H1 (cell line): ENCODE measurements at regions not wholly inside any gene's neighbourhood (a gene's known extent, or its start where the extent isn't known, plus 50 kb on each side); places are given as distances from the start of the nearest gene placed in this dataset.

Experiments used
- CTCF ChIA-PET: fragments of 300-600 bp; sonication (Branson Sonifier 250); formaldehyde crosslinking; loops from one replicate; lab custom pipeline; 2021; ENCODE audit not compliant: partially characterized antibody; lab: Charles Lee
- POLR2A ChIA-PET: fragments of 300-600 bp; sonication (Branson Sonifier 250); formaldehyde crosslinking; loops from one replicate; lab custom pipeline; 2021; ENCODE audit warnings: inconsistent platforms; ENCODE audit not compliant: partially characterized antibody; lab: Charles Lee
- DNase-seq, 2 experiments: peaks; one replicate each; pipeline versions ENCODE4 v3.0.0 to v3.0.0-alpha.2; 2010 to 2022; ENCODE audit warnings: low spot score in 2 of 2, low read depth in 1 of 2, mixed read lengths in 1 of 2
- FAIRE-seq: peaks from 2 replicates; lab custom pipeline; 2011; peaks lifted over from hg19 to GRCh38; lab: Jason Lieb, UNC
- H2AFZ ChIP-seq: 2 replicates; pipeline ENCODE4 v1.8.1; 2012; ENCODE audit warnings: low read length, inconsistent platforms
- H2AK5ac ChIP-seq: 2 replicates; pipeline ENCODE4 v1.6.1; 2013; ENCODE audit warnings: low read depth, low read length
- H2BK120ac ChIP-seq: replicated peaks from 2 replicates; pipeline ENCODE3; 2013; ENCODE audit warnings: low read depth, low read length, inconsistent platforms
- H2BK12ac ChIP-seq: 2 replicates; pipeline ENCODE4 v1.6.1; 2013; ENCODE audit warnings: low read depth, low read length
- H2BK15ac ChIP-seq: 2 replicates; pipeline ENCODE4 v1.6.1; 2013; ENCODE audit warnings: low read length
- H2BK20ac ChIP-seq: 2 replicates; pipeline ENCODE4 v1.6.1; 2013; ENCODE audit warnings: low read length
- H2BK5ac ChIP-seq: 2 replicates; pipeline ENCODE4 v1.6.1; 2013; ENCODE audit warnings: low read depth, low read length
- H3K14ac ChIP-seq: 2 replicates; pipeline ENCODE4 v1.6.1; 2013; ENCODE audit warnings: inconsistent platforms; ENCODE audit not compliant: insufficient read length
- H3K18ac ChIP-seq: 2 replicates; pipeline ENCODE4 v1.6.1; 2013; ENCODE audit warnings: low read length; ENCODE audit errors: extremely low read depth
- H3K23ac ChIP-seq: 2 replicates; pipeline ENCODE4 v1.6.1; 2013; ENCODE audit warnings: inconsistent platforms; ENCODE audit not compliant: insufficient read length
- H3K23me2 ChIP-seq: 2 replicates; pipeline ENCODE4 v1.6.1; 2013; ENCODE audit warnings: low read depth, low read length
- H3K27ac ChIP-seq: 2 replicates; pipeline ENCODE4 v1.6.1; 2011; ENCODE audit warnings: low read depth, low read length, inconsistent platforms
- H3K27me3 ChIP-seq, 4 experiments: replicated peaks in 1 of 4; 1 replicate in 1 of 4; 2 replicates in 3 of 4; pipeline versions ENCODE4 v1.6.1 to v1.8.1; 2011 to 2013; ENCODE audit warnings: low read length in 3 of 4, mild to moderate bottlenecking in 3 of 4, inconsistent platforms in 2 of 4, mixed read lengths in 2 of 4, moderate library complexity in 1 of 4; ENCODE audit not compliant: control insufficient read depth in 3 of 4, insufficient read depth in 3 of 4; ENCODE audit errors: extremely low read depth in 1 of 4
- H3K36me3 ChIP-seq, 4 experiments: 2 replicates each; pipeline versions ENCODE4 v1.6.1 to v1.8.1; 2011 to 2013; ENCODE audit warnings: mild to moderate bottlenecking in 4 of 4, low read length in 3 of 4, moderate library complexity in 2 of 4, control low read depth in 1 of 4, inconsistent platforms in 1 of 4; ENCODE audit not compliant: insufficient read depth in 4 of 4, control insufficient read depth in 2 of 4
- H3K4ac ChIP-seq: replicated peaks from 2 replicates; pipeline ENCODE3; 2013; ENCODE audit warnings: low read length, low read depth, mixed read lengths, inconsistent platforms; ENCODE audit not compliant: insufficient read length
- H3K4me1 ChIP-seq, 4 experiments: replicated peaks in 1 of 4; 1 replicate in 1 of 4; 2 replicates in 3 of 4; pipeline versions ENCODE4 v1.6.1 to v1.8.1; 2011 to 2013; ENCODE audit warnings: low read length in 3 of 4, inconsistent platforms in 2 of 4, mixed read lengths in 1 of 4; ENCODE audit not compliant: insufficient read depth in 4 of 4, control insufficient read depth in 3 of 4
- H3K4me2 ChIP-seq, 2 experiments: 2 replicates each; pipeline versions ENCODE4 v1.6.1 to v1.8.1; 2011 to 2013; ENCODE audit warnings: low read depth in 2 of 2, low read length in 2 of 2, control low read depth in 1 of 2, inconsistent platforms in 1 of 2, mild to moderate bottlenecking in 1 of 2; ENCODE audit not compliant: insufficient read depth in 1 of 2
- H3K4me3 ChIP-seq, 4 experiments: fragments of 200-600, 300-600 bp in 1 of 4; sonication (generic), shearing (Covaris generic), sonication (Bioruptor Twin) in 1 of 4; 2 replicates each; pipeline versions ENCODE4 v1.5.1 to v1.8.1; 2011 to 2016; ENCODE audit warnings: low read length in 4 of 4, low read depth in 3 of 4, control low read depth in 2 of 4, inconsistent platforms in 2 of 4, mild to moderate bottlenecking in 2 of 4, mixed read lengths in 1 of 4, moderate library complexity in 1 of 4; ENCODE audit not compliant: insufficient read depth in 2 of 4; ENCODE audit errors: extremely low read depth in 1 of 4
- H3K56ac ChIP-seq: replicated peaks from 2 replicates; pipeline ENCODE3; 2013; ENCODE audit warnings: low read depth, mild to moderate bottlenecking, mixed read lengths, low read length, inconsistent platforms; ENCODE audit not compliant: insufficient read length
- H3K79me1 ChIP-seq: 2 replicates; pipeline ENCODE4 v1.6.1; 2013; ENCODE audit warnings: low read depth, low read length, control low read depth
- H3K79me2 ChIP-seq, 2 experiments: 2 replicates each; pipeline versions ENCODE4 v1.6.1 to v1.8.1; 2012 to 2013; ENCODE audit warnings: low read length in 2 of 2, mild to moderate bottlenecking in 2 of 2, inconsistent platforms in 1 of 2; ENCODE audit not compliant: insufficient read depth in 2 of 2, control insufficient read depth in 1 of 2
- H3K9ac ChIP-seq, 4 experiments: replicated peaks in 1 of 4; 1 replicate in 1 of 4; 2 replicates in 3 of 4; pipeline versions ENCODE4 v1.6.1 to v1.8.1; 2011 to 2013; ENCODE audit warnings: low read depth in 3 of 4, low read length in 3 of 4, control low read depth in 2 of 4, mild to moderate bottlenecking in 2 of 4, moderate library complexity in 2 of 4, inconsistent platforms in 1 of 4; ENCODE audit errors: extremely low read depth in 1 of 4
- H3K9me3 ChIP-seq, 2 experiments: 2 replicates each; pipeline versions ENCODE4 v1.6.1 to v1.8.1; 2012 to 2013; ENCODE audit warnings: mild to moderate bottlenecking in 2 of 2, moderate library complexity in 2 of 2, control low read depth in 1 of 2, inconsistent platforms in 1 of 2, low read depth in 1 of 2, low read length in 1 of 2, mixed read lengths in 1 of 2; ENCODE audit not compliant: insufficient read depth in 2 of 2
- H4K20me1 ChIP-seq, 2 experiments: replicated peaks in 1 of 2; 2 replicates each; pipeline versions ENCODE3 to v1.8.1; 2011 to 2013; ENCODE audit warnings: inconsistent platforms in 2 of 2, low read length in 2 of 2, mild to moderate bottlenecking in 1 of 2; ENCODE audit not compliant: insufficient read depth in 2 of 2, control insufficient read depth in 1 of 2
- H4K5ac ChIP-seq: 2 replicates; pipeline ENCODE4 v1.6.1; 2013; ENCODE audit warnings: low read length, low read depth, mixed read lengths, inconsistent platforms; ENCODE audit not compliant: insufficient read length
- H4K8ac ChIP-seq: 2 replicates; pipeline ENCODE4 v1.8.0; 2013; ENCODE audit warnings: mild to moderate bottlenecking, moderate library complexity, low read length, inconsistent platforms; ENCODE audit not compliant: insufficient read depth; ENCODE audit errors: extremely low read depth
- H4K91ac ChIP-seq: replicated peaks from 2 replicates; pipeline ENCODE3; 2013; ENCODE audit warnings: low read length, mixed read lengths, inconsistent platforms; ENCODE audit not compliant: insufficient read length
- BACH1 ChIP-seq: IDR thresholded peaks from 2 replicates; pipeline ENCODE4 v1.6.1; 2012; ENCODE audit warnings: low read length, improper control_type of control experiment
- BCL11A ChIP-seq, 2 experiments: IDR thresholded peaks; one replicate each; pipeline ENCODE4 v1.6.1; 2011; ENCODE audit warnings: low read depth in 2 of 2, low read length in 2 of 2, mild to moderate bottlenecking in 2 of 2
- GTF2F1 ChIP-seq: IDR thresholded peaks from 2 replicates; pipeline ENCODE4 v1.6.1; 2012; ENCODE audit warnings: low read depth, low read length, improper control_type of control experiment, borderline replicate concordance
- HDAC6 ChIP-seq: IDR thresholded peaks from one replicate; pipeline ENCODE4 v1.7.1; 2012; ENCODE audit warnings: low read depth, mild to moderate bottlenecking, inconsistent platforms, low read length, moderate library complexity
- KDM5A ChIP-seq: fragments of 200-600 bp; IDR thresholded peaks from 2 replicates; pipeline ENCODE4 v1.7.1; 2012; ENCODE audit warnings: mild to moderate bottlenecking, low read length, inconsistent platforms, mixed read lengths
- POLR2AphosphoS5 ChIP-seq: IDR thresholded peaks from 2 replicates; pipeline ENCODE4 v1.6.1; 2011; ENCODE audit warnings: low read depth, low read length
- SIN3A ChIP-seq, 2 experiments: IDR thresholded peaks in 1 of 2; conservative IDR thresholded peaks in 1 of 2; 2 replicates each; pipeline ENCODE4 v1.6.1; 2011 to 2012; ENCODE audit warnings: low read length in 2 of 2, improper control_type of control experiment in 1 of 2, low read depth in 1 of 2, mild to moderate bottlenecking in 1 of 2
- SP2 ChIP-seq: IDR thresholded peaks from 2 replicates; pipeline ENCODE4 v1.6.1; 2012; ENCODE audit warnings: mild to moderate bottlenecking, low read length, inconsistent platforms
- SRF ChIP-seq: IDR thresholded peaks from 2 replicates; pipeline ENCODE4 v1.6.1; 2011; ENCODE audit warnings: mild to moderate bottlenecking, low read depth, low read length, moderate library complexity
- TAF1 ChIP-seq: IDR thresholded peaks from 2 replicates; pipeline ENCODE4 v1.6.1; 2011; ENCODE audit warnings: mild to moderate bottlenecking, low read depth, low read length
- TCF12 ChIP-seq: IDR thresholded peaks from 2 replicates; pipeline ENCODE4 v1.6.1; 2011; ENCODE audit warnings: low read depth, mild to moderate bottlenecking, low read length
- WGBS, 2 experiments: shearing (Covaris generic) in 1 of 2; methylation state at CpG; one replicate each; pipeline versions ENCODE4 v1.1.6 to v1.1.7; 2013 to 2015; ENCODE audit warnings: low lambda C conversion rate in 2 of 2, mixed read lengths in 2 of 2, inconsistent platforms in 1 of 2, low coverage in 1 of 2, missing lambda C conversion rate in 1 of 2; ENCODE audit not compliant: insufficient replicate concordance in 2 of 2, insufficient coverage in 1 of 2, insufficient read length in 1 of 2; ENCODE audit errors: extremely low coverage in 1 of 2, missing lambda C conversion rate in 1 of 2; 5-methylcytosine and 5-hydroxymethylcytosine counted together
- TF ChIP-seq, protein P1 (sequence below): IDR thresholded peaks from 2 replicates; pipeline ENCODE4 v1.6.1; 2012; ENCODE audit warnings: low read length, inconsistent platforms

DNA sequence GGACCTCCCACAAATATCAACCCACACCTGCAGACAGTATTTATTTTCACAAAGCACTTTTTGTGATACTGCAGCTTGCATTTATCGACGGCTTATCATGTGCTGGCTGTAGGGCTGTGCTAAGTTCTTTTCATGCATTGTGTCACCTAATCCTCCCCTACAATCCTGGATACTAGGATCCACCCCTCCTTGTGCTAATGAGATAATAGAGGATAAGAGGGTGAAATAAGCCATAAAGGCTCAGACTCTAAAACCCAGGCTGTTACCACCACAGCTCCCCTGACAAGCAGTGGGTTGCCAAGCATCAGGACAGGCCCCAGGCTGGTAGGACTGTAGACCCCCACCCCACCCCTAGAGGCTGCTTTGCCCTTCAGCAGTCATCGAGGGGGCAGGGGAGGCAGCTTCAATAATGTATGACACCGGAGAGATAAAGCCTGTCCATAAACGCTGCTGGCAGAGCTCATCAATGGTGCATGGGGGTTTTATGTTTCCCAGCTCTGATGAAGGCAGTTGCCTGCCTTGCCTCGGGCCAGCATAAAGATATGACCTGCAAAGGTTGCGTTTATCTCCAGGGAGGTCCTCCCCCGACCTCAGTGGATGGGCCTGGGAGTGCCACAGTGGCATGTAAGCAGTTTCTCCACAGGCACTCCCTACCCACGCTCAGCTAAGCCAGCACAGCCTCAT, 73.9 kb upstream of the C16orf82 start:
- no peaks in the 10 kb centered on the region for H4K20me1 ChIP-seq
- H3K27ac ChIP-seq: no peak overlapping the region
- no peak overlapping the region for H3K4me3 ChIP-seq
- peaks cover 0 to 2% (median 0%) of the 10 kb centered on the region in 4 experiments; a peak in 1 of 7 replicates for H3K27me3 ChIP-seq
- H2BK120ac ChIP-seq: no peak overlapping the region
- H3K18ac ChIP-seq: no peak overlapping the region
- no peak overlapping the region for H3K56ac ChIP-seq
- no peaks in the 10 kb centered on the region for H3K36me3 ChIP-seq
- H3K79me2 ChIP-seq: no peaks in the 10 kb centered on the region
- H3K23me2 ChIP-seq: 0 out of 2 replicates have a peak, but pooled peaks cover 2% of the 10 kb centered on the region
- no peak overlapping the region for H2AFZ ChIP-seq
- H3K79me1 ChIP-seq: no peaks in the 10 kb centered on the region
- WGBS, 2 experiments: 88% methylated on average over 9 of the region's 9 CpGs; no CpG with 5 or more reads in 1 of the 2 experiments
- no peak overlapping the region for H4K91ac ChIP-seq
- H2AK5ac ChIP-seq: no peak overlapping the region
- no peak overlapping the region for H3K23ac ChIP-seq
- peak overlapping the region; percentile 33 for H3K14ac ChIP-seq
- no peak overlapping the region for H2BK12ac ChIP-seq
- H3K4me1 ChIP-seq: peaks cover 0 to 6% (median 2%) of the 10 kb centered on the region in 4 experiments; a peak in 3 of 7 replicates
- FAIRE-seq (no peak), DNase-seq (no peak)
- ChIA-PET CTCF (interaction anchor here (0.6 kb wide), 1 partner anchor 73 kb away, joined by 3 read pairs; no protein-coding TSS in a partner anchor), POLR2A (interaction anchor here (0.5 to 1.6 kb wide), 2 partner anchors 9 to 1734 kb away, joined by 3 read pairs; no protein-coding TSS in a partner anchor)
- no peak overlapping the region for H2BK5ac ChIP-seq
- no peak overlapping the region for H3K9ac ChIP-seq
- no peak overlapping the region for H4K5ac ChIP-seq
- H3K4ac ChIP-seq: no peak overlapping the region
- H2BK20ac ChIP-seq: no peak overlapping the region
- no peak overlapping the region for H4K8ac ChIP-seq
- no peak overlapping the region for H3K4me2 ChIP-seq
- H2BK15ac ChIP-seq: no peak overlapping the region; the same call in 1 of the 2 replicates
- H3K9me3 ChIP-seq: peaks cover 0 to 3% of the 10 kb centered on the region in 2 experiments; a peak in 1 of 4 replicates
- TF ChIP-seq TAF1: no peak
- TF ChIP-seq SRF: no peak
- TF ChIP-seq SIN3A (conservative IDR thresholded peaks at IDR 0.05 in 1 of 2, IDR thresholded peaks at IDR 0.05 in 1 of 2; ENCODE audit: low read depth in 1 of 2, low read length in 2 of 2): no peak
- TF ChIP-seq POLR2AphosphoS5: no peak
- TF ChIP-seq BACH1: no peak
- no peak for TF ChIP-seq GTF2F1
- TF ChIP-seq KDM5A: no peak
- no peak for TF ChIP-seq BCL11A (IDR thresholded peaks at IDR 0.05; ENCODE audit: low read depth in 2 of 2, low read length in 2 of 2)
- no peak for TF ChIP-seq SP2
- TF ChIP-seq, protein P1, sequence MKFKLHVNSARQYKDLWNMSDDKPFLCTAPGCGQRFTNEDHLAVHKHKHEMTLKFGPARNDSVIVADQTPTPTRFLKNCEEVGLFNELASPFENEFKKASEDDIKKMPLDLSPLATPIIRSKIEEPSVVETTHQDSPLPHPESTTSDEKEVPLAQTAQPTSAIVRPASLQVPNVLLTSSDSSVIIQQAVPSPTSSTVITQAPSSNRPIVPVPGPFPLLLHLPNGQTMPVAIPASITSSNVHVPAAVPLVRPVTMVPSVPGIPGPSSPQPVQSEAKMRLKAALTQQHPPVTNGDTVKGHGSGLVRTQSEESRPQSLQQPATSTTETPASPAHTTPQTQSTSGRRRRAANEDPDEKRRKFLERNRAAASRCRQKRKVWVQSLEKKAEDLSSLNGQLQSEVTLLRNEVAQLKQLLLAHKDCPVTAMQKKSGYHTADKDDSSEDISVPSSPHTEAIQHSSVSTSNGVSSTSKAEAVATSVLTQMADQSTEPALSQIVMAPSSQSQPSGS: no peak
- TF ChIP-seq TCF12: no peak
- no peak for TF ChIP-seq HDAC6
